ENCODE measurements at regions not wholly inside any gene's neighbourhood (a gene's known extent, or its start where the extent isn't known, plus 50 kb on each side); places are given as distances from the start of the nearest gene placed in this dataset.

- WGBS, 5 donors, result 30 to 61% (median 44%) methylated on average over 1 of the region's 1 CpG
- H3K9me3 ChIP-seq, result no peaks in the 10 kb centered on the region
- H3K27me3 ChIP-seq, result no peaks in the 10 kb centered on the region
- intact Hi-C loops (cut with DNase I; ENCODE audit: low total_unique reads), result no loop called here
- H3K36me3 ChIP-seq, result no peaks in the 10 kb centered on the region
- TF ChIP-seq EP300 (IDR thresholded peaks at IDR 0.05) (no peak), CTCF (IDR thresholded peaks at IDR 0.05) (no peak), POLR2A (IDR thresholded peaks at IDR 0.05) (no peak), POLR2AphosphoS5 (IDR thresholded peaks at IDR 0.05) (no peak)
- no peak for DNase-seq
- H3K27ac ChIP-seq, result no peak overlapping the region
- H3K4me3 ChIP-seq, result no peak overlapping the region
- peaks cover 0 to 13% (median 0%) of the 10 kb centered on the region in 4 donors for H3K4me1 ChIP-seq
Measured at GRCh38 chr5:36360307-36360706, 58.6 kb upstream of the RANBP3L start.

DNA sequence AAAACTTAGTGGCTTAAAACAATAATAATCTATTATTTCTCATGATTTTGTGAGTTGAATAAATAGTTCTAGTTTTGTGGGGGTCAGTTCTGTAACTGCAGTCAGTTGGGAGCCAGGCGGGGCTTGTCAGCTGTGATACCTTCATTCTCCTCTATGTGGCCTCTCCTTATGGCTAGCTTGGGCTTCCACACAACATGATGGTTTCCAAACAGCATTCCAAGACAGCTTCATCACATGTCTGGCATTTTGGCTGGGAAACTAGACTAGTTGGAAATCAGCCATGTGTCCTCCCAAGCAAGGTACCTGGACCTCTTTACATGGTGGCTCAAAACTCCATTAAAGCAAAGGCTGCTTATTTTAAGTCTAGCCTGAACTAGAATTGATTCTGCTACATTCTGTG lies 61.4 kb upstream of the RANBP3L start:
- Histone ChIP-seq H3K36me3 (no peaks in the 10 kb centered on the region), H3K27ac (no peak overlapping the region), H3K27me3 (no peaks in the 10 kb centered on the region), H3K4me1 (peaks cover 0 to 30% (median 6%) of the 10 kb centered on the region in 4 donors), H3K9me3 (no peaks in the 10 kb centered on the region), H3K4me3 (no peak overlapping the region)
- WGBS, 5 donors, result 87 to 100% (median 95%) methylated on average over 1 of the region's 1 CpG
- intact Hi-C loops (cut with DNase I; ENCODE audit: low total_unique reads), result no loop called here
- TF ChIP-seq POLR2A (IDR thresholded peaks at IDR 0.05) (no peak), EP300 (IDR thresholded peaks at IDR 0.05) (no peak), POLR2AphosphoS5 (IDR thresholded peaks at IDR 0.05) (no peak), CTCF (IDR thresholded peaks at IDR 0.05) (no peak)
- DNase-seq, result no peak

- Histone ChIP-seq H3K27ac (no peak overlapping the region), H3K9me3 (no peaks in the 10 kb centered on the region), H3K27me3 (no peaks in the 10 kb centered on the region), H3K4me3 (no peak overlapping the region), H3K36me3 (no peaks in the 10 kb centered on the region), H3K4me1 (peaks cover 0 to 30% (median 6%) of the 10 kb centered on the region in 4 donors)
- intact Hi-C loops (cut with DNase I; ENCODE audit: low total_unique reads), result no loop called here
- TF ChIP-seq EP300 (IDR thresholded peaks at IDR 0.05) (no peak), POLR2A (IDR thresholded peaks at IDR 0.05) (no peak), CTCF (IDR thresholded peaks at IDR 0.05) (no peak), POLR2AphosphoS5 (IDR thresholded peaks at IDR 0.05) (no peak)
- WGBS, 5 donors, result 59 to 86% (median 79%) methylated on average over 2 of the region's 2 CpGs
- no peak for DNase-seq
Measured at GRCh38 chr5:36363744-36364143, 62.0 kb upstream of the RANBP3L start.

- H3K4me1 ChIP-seq, result peaks cover 0 to 24% (median 6%) of the 10 kb centered on the region in 4 donors
- no peak overlapping the region for H3K27ac ChIP-seq
- no peaks in the 10 kb centered on the region for H3K9me3 ChIP-seq
- intact Hi-C loops (cut with DNase I; ENCODE audit: low total_unique reads), result no loop called here
- H3K4me3 ChIP-seq, result no peak overlapping the region
- no peaks in the 10 kb centered on the region for H3K27me3 ChIP-seq
- DNase-seq, result no peak
- 52 to 86% (median 66%) methylated on average over 4 of the region's 4 CpGs for WGBS, 5 donors
- no peak for TF ChIP-seq CTCF (IDR thresholded peaks at IDR 0.05)
- TF ChIP-seq POLR2AphosphoS5 (IDR thresholded peaks at IDR 0.05), result no peak
- no peak for TF ChIP-seq EP300 (IDR thresholded peaks at IDR 0.05)
- no peak for TF ChIP-seq POLR2A (IDR thresholded peaks at IDR 0.05)
- H3K36me3 ChIP-seq, result no peaks in the 10 kb centered on the region
Measured at GRCh38 chr5:36364473-36364872, 62.8 kb upstream of the RANBP3L start.

Data from stomach (tissue), 8 donors.